Type B pancreatic cell (in vitro differentiated cells): ENCODE measurements at regions not wholly inside any gene's neighbourhood (a gene's known extent, or its start where the extent isn't known, plus 50 kb on each side); places are given as distances from the start of the nearest gene placed in this dataset.

ENCODE experiments used
- DNase-seq: peaks from one replicate; pipeline ENCODE4 v3.0.0; 2021; ENCODE audit warnings: mixed read lengths; ENCODE audit not compliant: unreplicated experiment; ENCODE audit errors: extremely low spot score
- H3K27ac Mint-ChIP-seq: 2 replicates; pipeline ENCODE4 v1.8.0; 2021; ENCODE audit warnings: mild to moderate bottlenecking, mixed read lengths
- H3K27me3 Mint-ChIP-seq: 2 replicates; pipeline ENCODE4 v1.8.0; 2021; ENCODE audit warnings: mixed read lengths
- H3K36me3 Mint-ChIP-seq: 2 replicates; pipeline ENCODE4 v1.8.0; 2021; ENCODE audit warnings: mixed read lengths
- H3K4me1 Mint-ChIP-seq: one replicate; pipeline ENCODE4 v1.8.0; 2021; ENCODE audit warnings: mixed read lengths; ENCODE audit not compliant: unreplicated experiment
- H3K4me3 Mint-ChIP-seq: 2 replicates; pipeline ENCODE4 v1.8.0; 2021; ENCODE audit warnings: mild to moderate bottlenecking, mixed read lengths
- H3K9me3 Mint-ChIP-seq: 2 replicates; pipeline ENCODE4 v1.8.0; 2021; ENCODE audit warnings: mixed read lengths
- CTCF ChIP-seq: fragments of 200-600 bp; sonication (generic); conservative IDR thresholded peaks from 2 replicates; pipeline ENCODE4 v1.5.0; 2021; ENCODE audit warnings: antibody characterized with exemption, mild to moderate bottlenecking

- H3K27me3 Mint-ChIP-seq: peaks cover 3% of the 10 kb centered on the region
- no peak for DNase-seq
- H3K4me3 Mint-ChIP-seq: no peak overlapping the region
- no peak overlapping the region for H3K27ac Mint-ChIP-seq
- H3K9me3 Mint-ChIP-seq: peaks cover 5% of the 10 kb centered on the region
- no peaks in the 10 kb centered on the region for H3K36me3 Mint-ChIP-seq
- no peak for TF ChIP-seq CTCF
- peaks cover 10% of the 10 kb centered on the region for H3K4me1 Mint-ChIP-seq
These were observed 665.9 kb downstream of the SQOR start for GRCh38 chr15:46300716-46301115.

- Mint-ChIP-seq H3K27me3 (peaks cover 4% of the 10 kb centered on the region), H3K27ac (no peak overlapping the region), H3K4me1 (peaks cover 10% of the 10 kb centered on the region), H3K4me3 (no peak overlapping the region), H3K36me3 (no peaks in the 10 kb centered on the region), H3K9me3 (peaks cover 5% of the 10 kb centered on the region)
- no peak for TF ChIP-seq CTCF
- DNase-seq: no peak
These were observed 666.5 kb downstream of the SQOR start for GRCh38 chr15:46301291-46301690.

GRCh38 chr15:46301826-46302225 lies 667.0 kb downstream of the SQOR start:
- no peak for TF ChIP-seq CTCF

GRCh38 chr15:46304321-46304720 lies 669.5 kb downstream of the SQOR start:
- Mint-ChIP-seq H3K4me1 (no peaks in the 10 kb centered on the region), H3K36me3 (no peaks in the 10 kb centered on the region), H3K27me3 (peaks cover 11% of the 10 kb centered on the region), H3K4me3 (no peak overlapping the region), H3K27ac (no peak overlapping the region), H3K9me3 (no peaks in the 10 kb centered on the region)
- TF ChIP-seq CTCF: peak; percentile 76
- DNase-seq: no peak

More at GRCh38 chr15:46301826-46302225, 667.0 kb downstream of the SQOR start:
- Mint-ChIP-seq H3K4me1 (peaks cover 10% of the 10 kb centered on the region), H3K27ac (no peak overlapping the region), H3K27me3 (peaks cover 9% of the 10 kb centered on the region), H3K36me3 (no peaks in the 10 kb centered on the region), H3K4me3 (no peak overlapping the region), H3K9me3 (peaks cover 5% of the 10 kb centered on the region)
- DNase-seq: no peak

- Mint-ChIP-seq H3K9me3 (no peaks in the 10 kb centered on the region), H3K4me1 (no peaks in the 10 kb centered on the region), H3K36me3 (no peaks in the 10 kb centered on the region), H3K27me3 (peaks cover 16% of the 10 kb centered on the region), H3K4me3 (no peak overlapping the region), H3K27ac (no peak overlapping the region)
- TF ChIP-seq CTCF: no peak
- DNase-seq: no peak
These were observed 672.9 kb downstream of the SQOR start for GRCh38 chr15:46307746-46308145.

- Mint-ChIP-seq H3K4me3 (no peak overlapping the region), H3K4me1 (no peaks in the 10 kb centered on the region)
- no peak for DNase-seq
These were observed 675.1 kb downstream of the SQOR start for GRCh38 chr15:46309914-46310313.

More at GRCh38 chr15:46309914-46310313, 675.1 kb downstream of the SQOR start:
- TF ChIP-seq CTCF: peak; percentile 29
- no peak overlapping the region for H3K27ac Mint-ChIP-seq
- peaks cover 16% of the 10 kb centered on the region for H3K27me3 Mint-ChIP-seq
- no peaks in the 10 kb centered on the region for H3K36me3 Mint-ChIP-seq
- no peaks in the 10 kb centered on the region for H3K9me3 Mint-ChIP-seq
